ENCODE measurements at regions not wholly inside any gene's neighbourhood (a gene's known extent, or its start where the extent isn't known, plus 50 kb on each side); places are given as distances from the start of the nearest gene placed in this dataset.

GRCh38 chr1:14140831-14141401 is 440.9 kb downstream of the PRDM2 start:
- no peak overlapping the region for H3K4me3 ChIP-seq (ENCODE audit: low read length)
- no peak for DNase-seq (ENCODE audit: low read depth)
- TF ChIP-seq, protein P1, sequence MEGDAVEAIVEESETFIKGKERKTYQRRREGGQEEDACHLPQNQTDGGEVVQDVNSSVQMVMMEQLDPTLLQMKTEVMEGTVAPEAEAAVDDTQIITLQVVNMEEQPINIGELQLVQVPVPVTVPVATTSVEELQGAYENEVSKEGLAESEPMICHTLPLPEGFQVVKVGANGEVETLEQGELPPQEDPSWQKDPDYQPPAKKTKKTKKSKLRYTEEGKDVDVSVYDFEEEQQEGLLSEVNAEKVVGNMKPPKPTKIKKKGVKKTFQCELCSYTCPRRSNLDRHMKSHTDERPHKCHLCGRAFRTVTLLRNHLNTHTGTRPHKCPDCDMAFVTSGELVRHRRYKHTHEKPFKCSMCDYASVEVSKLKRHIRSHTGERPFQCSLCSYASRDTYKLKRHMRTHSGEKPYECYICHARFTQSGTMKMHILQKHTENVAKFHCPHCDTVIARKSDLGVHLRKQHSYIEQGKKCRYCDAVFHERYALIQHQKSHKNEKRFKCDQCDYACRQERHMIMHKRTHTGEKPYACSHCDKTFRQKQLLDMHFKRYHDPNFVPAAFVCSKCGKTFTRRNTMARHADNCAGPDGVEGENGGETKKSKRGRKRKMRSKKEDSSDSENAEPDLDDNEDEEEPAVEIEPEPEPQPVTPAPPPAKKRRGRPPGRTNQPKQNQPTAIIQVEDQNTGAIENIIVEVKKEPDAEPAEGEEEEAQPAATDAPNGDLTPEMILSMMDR (IDR thresholded peaks at IDR 0.05; ENCODE audit: insufficient read depth, low read depth, low read length, missing control alignments), result no peak

- H3K4me3 ChIP-seq (ENCODE audit: low read length), result no peak overlapping the region
- TF ChIP-seq, protein P1 (IDR thresholded peaks at IDR 0.05; ENCODE audit: insufficient read depth, low read depth, low read length, missing control alignments), result no peak
- no peak for DNase-seq (ENCODE audit: low read depth)
Measured at GRCh38 chr1:14141656-14142055, 441.7 kb downstream of the PRDM2 start.

GRCh38 chr1:14142397-14143100 is 442.6 kb downstream of the PRDM2 start:
- no peak overlapping the region for H3K4me3 ChIP-seq (ENCODE audit: low read length)
- TF ChIP-seq, protein P1 (IDR thresholded peaks at IDR 0.05; ENCODE audit: insufficient read depth, low read depth, low read length, missing control alignments), result no peak

DNA sequence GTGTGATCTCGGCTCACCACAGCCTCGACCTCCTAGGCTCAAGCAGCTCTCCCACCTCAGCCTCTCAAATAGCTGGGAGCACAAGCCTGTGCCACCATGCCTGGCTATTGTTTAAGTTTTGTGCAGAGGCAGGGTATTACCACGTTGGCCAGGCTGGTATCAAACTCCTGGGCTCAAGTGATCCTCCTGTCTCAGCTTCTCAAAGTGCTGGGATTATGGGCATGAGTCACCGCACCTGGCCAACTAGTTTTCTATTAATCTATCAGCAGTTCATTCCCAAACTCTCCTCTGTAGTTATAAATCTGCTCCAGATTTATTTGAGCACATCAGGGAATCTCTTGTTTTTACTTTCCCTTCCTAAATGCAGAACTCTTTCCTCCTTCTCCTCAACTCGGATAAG is 443.8 kb downstream of the PRDM2 start:
- peak; percentile 46 for DNase-seq (ENCODE audit: low read depth)
- TF ChIP-seq, protein P1 (IDR thresholded peaks at IDR 0.05; ENCODE audit: insufficient read depth, low read depth, low read length, missing control alignments), result no peak
- H3K4me3 ChIP-seq (ENCODE audit: low read length), result no peak overlapping the region

More at GRCh38 chr1:14142397-14143100, 442.6 kb downstream of the PRDM2 start:
- no peak for DNase-seq (ENCODE audit: low read depth)

- TF ChIP-seq, protein P1 (IDR thresholded peaks at IDR 0.05; ENCODE audit: insufficient read depth, low read depth, low read length, missing control alignments), result no peak
- no peak for DNase-seq (ENCODE audit: low read depth)
- H3K4me3 ChIP-seq (ENCODE audit: low read length), result no peak overlapping the region
Measured at GRCh38 chr1:14148526-14148925, 448.5 kb downstream of the PRDM2 start.

DNA sequence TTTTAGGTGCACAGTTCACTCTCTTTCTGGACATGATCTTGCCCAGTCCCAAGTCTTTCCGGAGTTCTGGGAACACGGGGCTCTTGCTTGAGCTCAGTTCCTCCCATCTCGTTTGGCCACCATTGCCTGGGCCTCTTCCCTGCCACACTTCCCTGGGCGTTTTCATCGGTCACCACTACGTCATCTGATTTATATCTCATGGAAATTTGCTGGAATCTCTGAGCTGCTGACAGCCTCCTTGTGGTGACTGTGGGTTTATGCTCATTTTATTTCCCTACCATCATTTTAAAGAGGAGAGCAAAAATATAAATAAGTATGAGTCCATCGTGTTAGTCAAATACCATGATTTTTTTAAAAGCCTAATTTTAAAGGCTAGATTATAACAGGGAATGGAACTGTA is 449.1 kb upstream of the KAZN start:
- peak; percentile 5 for DNase-seq (ENCODE audit: low read depth)
- TF ChIP-seq, protein P1 (IDR thresholded peaks at IDR 0.05; ENCODE audit: insufficient read depth, low read depth, low read length, missing control alignments), result peak; percentile 32
- H3K4me3 ChIP-seq (ENCODE audit: low read length), result no peak overlapping the region

GRCh38 chr1:14156543-14156942 is 441.9 kb upstream of the KAZN start:
- no peak overlapping the region for H3K4me3 ChIP-seq (ENCODE audit: low read length)
- TF ChIP-seq, protein P1 (IDR thresholded peaks at IDR 0.05; ENCODE audit: insufficient read depth, low read depth, low read length, missing control alignments), result no peak
- DNase-seq (ENCODE audit: low read depth), result no peak

Data from epithelial cell of esophagus (primary cell).